NOMO-1 (cell line): ENCODE measurements at regions not wholly inside any gene's neighbourhood (a gene's known extent, or its start where the extent isn't known, plus 50 kb on each side); places are given as distances from the start of the nearest gene placed in this dataset.

Source experiments
- DNase-seq, 2 experiments: peaks; one replicate each; lab custom pipeline; 2025; ENCODE audit not compliant: unreplicated experiment in 2 of 2; lab: John Stamatoyannopoulos, UW

DNA sequence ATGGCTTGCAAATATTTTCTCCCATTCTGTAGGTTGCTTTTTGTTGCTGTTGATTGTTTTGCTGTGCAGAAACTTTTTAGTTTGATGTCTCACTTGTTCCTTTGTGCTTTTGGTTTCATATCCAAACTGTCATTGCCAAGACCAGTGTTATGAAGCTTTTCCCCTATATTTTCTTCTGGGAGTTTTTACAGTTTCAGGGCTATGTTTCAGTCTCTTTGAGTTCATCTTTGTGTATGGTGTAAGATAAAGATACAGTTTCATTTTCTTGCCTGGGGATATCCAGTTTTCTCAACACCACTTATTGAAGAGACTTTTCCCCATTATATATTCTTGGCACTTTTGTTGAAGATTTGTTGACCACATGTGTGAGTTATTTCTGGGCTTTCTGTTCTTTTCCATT is 139.9 kb downstream of the MRPL57 start:
- no peak for DNase-seq

DNA sequence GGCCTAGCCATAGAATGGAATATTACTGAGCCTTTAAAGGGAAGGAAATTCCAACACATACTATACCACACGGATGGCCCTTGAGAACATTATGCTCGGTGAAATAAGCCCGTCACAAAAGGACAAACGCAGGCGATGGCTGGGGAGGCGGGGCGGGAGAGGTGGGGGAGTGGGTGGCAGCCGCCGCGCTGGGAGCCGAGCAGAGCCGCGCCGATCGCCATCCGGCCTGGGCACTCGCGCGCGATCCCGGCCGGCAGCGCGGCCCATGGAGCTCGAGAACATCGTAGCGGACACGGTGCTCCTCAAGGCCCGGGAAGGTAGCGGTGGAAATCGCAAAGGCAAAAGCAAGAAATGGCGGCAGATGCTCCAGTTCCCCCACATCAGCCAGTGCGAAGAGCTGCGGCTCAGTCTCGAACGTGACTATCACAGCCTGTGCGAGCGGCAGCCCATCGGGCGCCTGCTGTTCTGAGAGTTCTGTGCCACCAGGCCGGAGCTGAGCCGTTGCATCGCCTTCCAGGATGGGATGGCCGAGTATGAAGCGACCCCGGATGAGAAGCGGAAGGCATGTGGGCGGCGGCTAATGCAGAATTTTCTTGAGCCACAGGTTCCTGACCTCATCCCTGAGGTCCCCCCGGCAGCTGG is 140.1 kb downstream of the ZDHHC20 start:
- DNase-seq: no peak

DNA sequence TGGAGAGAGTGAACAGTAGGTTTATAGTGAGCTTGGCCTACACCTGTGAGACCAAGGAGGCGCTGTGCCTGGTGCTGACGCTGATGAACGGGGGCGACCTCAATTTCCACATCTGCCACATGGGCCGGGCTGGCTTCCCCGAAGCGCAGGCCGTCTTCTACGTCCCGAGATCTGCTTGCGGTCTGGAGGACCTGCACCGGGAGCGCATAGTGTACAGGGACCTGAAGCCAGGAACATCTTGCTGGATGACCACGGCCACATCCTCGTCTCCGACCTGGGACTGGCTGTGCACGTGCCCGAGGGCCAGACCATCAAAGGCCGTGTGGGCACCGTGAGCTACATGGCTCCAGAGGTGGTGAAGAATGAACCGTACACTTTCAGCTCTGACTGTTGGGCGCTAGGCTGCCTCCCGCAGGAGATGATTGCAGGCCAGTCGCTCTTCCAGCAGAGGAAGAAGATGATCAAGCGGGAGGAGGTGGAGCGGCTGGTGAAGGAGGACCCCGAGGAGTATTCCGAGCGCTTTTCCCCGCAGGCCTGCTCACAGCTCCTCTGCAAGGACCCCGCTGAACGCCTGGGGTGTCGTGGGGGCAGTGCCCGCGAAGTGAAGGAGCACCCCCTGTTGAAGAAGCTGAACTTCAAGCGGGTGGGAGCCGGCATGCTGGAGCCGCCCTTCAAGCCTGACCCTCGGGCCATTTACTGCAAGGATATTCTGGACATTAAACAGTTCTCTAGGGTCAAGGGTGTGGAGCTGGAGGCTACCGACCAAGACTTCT is 139.0 kb downstream of the ZDHHC20 start:
- no peak for DNase-seq

DNA sequence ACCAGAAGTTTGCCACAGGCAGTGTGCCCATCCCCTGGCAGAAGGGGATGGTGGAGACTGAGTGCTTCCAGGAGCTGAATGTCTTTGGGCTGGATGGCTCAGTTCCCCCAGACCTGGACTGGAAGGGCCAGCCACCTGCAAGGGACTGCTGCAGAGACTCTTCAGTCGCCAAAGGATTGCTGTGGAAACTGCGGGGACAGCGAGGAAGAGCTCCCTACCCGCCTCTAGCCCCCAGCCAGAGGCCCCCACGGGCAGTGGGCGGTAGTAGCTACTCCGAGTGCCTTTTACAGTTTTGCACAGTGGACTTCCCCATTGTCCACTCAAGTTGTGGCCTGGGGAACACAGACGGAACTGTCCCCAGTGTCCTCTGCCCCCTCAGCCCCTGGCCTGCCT is 138.5 kb downstream of the ZDHHC20 start:
- DNase-seq: no peak

DNA sequence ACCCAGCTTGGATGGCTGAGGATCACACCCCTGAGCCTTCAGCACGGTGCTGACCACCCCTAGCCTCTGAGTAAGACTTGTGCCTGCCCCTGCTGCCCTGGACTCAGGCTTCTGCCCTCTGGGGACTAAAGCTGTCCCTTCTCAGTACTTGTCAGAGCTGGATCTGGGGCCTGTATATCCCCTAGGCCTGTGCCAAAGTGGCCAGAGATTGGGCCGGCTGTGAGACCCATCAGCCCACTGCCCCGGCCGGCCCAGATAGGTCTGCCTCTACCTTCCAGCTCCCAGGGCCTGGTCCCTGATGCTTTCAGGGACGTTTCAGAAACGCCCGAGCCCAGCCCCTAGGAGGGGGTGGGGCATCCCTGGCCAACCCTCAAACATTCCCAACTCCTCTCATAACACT is 137.8 kb downstream of the ZDHHC20 start:
- DNase-seq: no peak

- DNase-seq: no peak
These were observed 136.7 kb downstream of the ZDHHC20 start for GRCh38 chr13:21322327-21322965.
